GM23338 (cell line): ENCODE measurements at regions not wholly inside any gene's neighbourhood (a gene's known extent, or its start where the extent isn't known, plus 50 kb on each side); places are given as distances from the start of the nearest gene placed in this dataset.
"Not testable (repeated sequence)": the region's sequence is repeated elsewhere in the genome, so short reads cannot be mapped to it uniquely, and the experiment has no call there.

Experiments used
- EZH2 ChIP-seq: fragments of 200-600 bp; sonication (generic); IDR thresholded peaks from one replicate; pipeline ENCODE4 v1.8.0; 2017; ENCODE audit warnings: antibody characterized with exemption, mild to moderate bottlenecking, low read depth; ENCODE audit not compliant: unreplicated experiment
- EZH2phosphoT487 ChIP-seq: fragments of 200-600 bp; sonication (generic); IDR thresholded peaks from one replicate; pipeline ENCODE4 v1.8.1; 2018; ENCODE audit warnings: antibody characterized with exemption; ENCODE audit not compliant: unreplicated experiment
- JUNB ChIP-seq: IDR thresholded peaks from one replicate; pipeline ENCODE4 v1.6.1; 2016; ENCODE audit warnings: antibody characterized with exemption; ENCODE audit not compliant: unreplicated experiment
- NANOG ChIP-seq: IDR thresholded peaks from 2 replicates; pipeline ENCODE4 v1.6.1; 2016; ENCODE audit warnings: antibody characterized with exemption, borderline replicate concordance
- POLR2AphosphoS5 ChIP-seq: IDR thresholded peaks from 2 replicates; pipeline ENCODE4 v1.6.1; 2016; ENCODE audit warnings: antibody characterized with exemption, low read depth
- STAT1 ChIP-seq: IDR thresholded peaks from one replicate; pipeline ENCODE4 v1.6.1; 2016; ENCODE audit warnings: antibody characterized with exemption; ENCODE audit not compliant: unreplicated experiment
- TF ChIP-seq, protein P1 (sequence below), 2 experiments: fragments of 200-600 bp in 1 of 2; sonication (generic) in 1 of 2; conservative IDR thresholded peaks; 2 replicates each; pipeline versions ENCODE4 v1.5.1 to v1.6.1; 2016 to 2017; ENCODE audit warnings: antibody characterized with exemption in 2 of 2, low read depth in 2 of 2, mild to moderate bottlenecking in 2 of 2, moderate library complexity in 1 of 2
- TF ChIP-seq, protein P2 (sequence below): IDR thresholded peaks from 2 replicates; pipeline ENCODE4 v1.6.1; 2016; ENCODE audit warnings: antibody characterized with exemption
- TF ChIP-seq, protein P3 (sequence below): IDR thresholded peaks from one replicate; pipeline ENCODE4 v1.6.1; 2018; ENCODE audit warnings: antibody characterized with exemption; ENCODE audit not compliant: unreplicated experiment

DNA sequence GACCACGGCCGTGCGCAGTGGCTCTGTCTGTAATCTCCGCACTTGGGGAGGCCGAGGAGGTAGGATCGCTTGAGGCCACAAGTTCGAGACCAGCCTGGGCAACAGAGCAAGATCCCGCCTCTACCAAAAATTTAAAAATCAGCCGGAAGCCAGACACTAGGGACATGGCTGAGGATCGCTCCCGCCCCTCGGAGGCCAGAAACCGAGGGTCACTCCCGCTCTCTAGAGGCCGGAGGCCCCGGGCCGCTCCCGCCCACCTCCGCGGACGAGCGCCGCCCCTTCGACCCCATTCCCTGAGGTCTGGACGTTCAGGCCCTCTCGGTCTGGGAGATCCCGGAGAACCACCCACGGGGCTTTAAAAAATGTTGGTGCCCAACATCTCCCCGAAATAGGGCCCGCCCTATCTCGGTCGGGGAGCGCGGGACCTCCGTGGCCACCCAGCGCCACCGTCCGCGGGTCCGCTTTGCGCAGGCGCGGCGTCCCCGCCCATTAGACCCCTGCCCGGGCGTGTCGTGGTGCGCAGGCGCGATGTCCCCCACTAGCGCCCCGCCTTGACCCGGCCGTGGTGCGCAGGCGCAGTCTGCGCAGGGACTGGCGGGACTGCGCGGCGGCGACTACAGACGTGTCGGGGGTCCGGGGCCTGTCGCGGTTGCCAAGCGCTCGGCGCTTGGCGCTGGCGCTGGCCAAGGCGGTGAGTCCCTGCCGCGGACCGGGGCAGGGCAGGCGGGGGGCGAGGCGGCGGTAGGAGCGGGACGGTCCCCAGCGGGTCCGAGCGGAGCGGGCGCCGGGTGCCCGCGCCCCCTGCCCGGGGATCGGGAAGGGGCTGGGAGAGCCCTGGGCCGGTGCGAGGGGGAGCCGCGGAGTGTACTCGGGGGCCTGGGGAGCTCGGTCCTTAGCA lies 63.1 kb upstream of the MUC20 start:
- TF ChIP-seq EZH2, STAT1, JUNB, NANOG, EZH2phosphoT487: not testable (repeated sequence)
- TF ChIP-seq, protein P1, sequence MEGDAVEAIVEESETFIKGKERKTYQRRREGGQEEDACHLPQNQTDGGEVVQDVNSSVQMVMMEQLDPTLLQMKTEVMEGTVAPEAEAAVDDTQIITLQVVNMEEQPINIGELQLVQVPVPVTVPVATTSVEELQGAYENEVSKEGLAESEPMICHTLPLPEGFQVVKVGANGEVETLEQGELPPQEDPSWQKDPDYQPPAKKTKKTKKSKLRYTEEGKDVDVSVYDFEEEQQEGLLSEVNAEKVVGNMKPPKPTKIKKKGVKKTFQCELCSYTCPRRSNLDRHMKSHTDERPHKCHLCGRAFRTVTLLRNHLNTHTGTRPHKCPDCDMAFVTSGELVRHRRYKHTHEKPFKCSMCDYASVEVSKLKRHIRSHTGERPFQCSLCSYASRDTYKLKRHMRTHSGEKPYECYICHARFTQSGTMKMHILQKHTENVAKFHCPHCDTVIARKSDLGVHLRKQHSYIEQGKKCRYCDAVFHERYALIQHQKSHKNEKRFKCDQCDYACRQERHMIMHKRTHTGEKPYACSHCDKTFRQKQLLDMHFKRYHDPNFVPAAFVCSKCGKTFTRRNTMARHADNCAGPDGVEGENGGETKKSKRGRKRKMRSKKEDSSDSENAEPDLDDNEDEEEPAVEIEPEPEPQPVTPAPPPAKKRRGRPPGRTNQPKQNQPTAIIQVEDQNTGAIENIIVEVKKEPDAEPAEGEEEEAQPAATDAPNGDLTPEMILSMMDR (conservative IDR thresholded peaks at IDR 0.05; ENCODE audit: low read depth in 2 of 2), result not testable (repeated sequence)
- TF ChIP-seq POLR2AphosphoS5, result 0 out of 2 replicates have a peak, but pooled peaks have one; percentile 39
- TF ChIP-seq, protein P2, sequence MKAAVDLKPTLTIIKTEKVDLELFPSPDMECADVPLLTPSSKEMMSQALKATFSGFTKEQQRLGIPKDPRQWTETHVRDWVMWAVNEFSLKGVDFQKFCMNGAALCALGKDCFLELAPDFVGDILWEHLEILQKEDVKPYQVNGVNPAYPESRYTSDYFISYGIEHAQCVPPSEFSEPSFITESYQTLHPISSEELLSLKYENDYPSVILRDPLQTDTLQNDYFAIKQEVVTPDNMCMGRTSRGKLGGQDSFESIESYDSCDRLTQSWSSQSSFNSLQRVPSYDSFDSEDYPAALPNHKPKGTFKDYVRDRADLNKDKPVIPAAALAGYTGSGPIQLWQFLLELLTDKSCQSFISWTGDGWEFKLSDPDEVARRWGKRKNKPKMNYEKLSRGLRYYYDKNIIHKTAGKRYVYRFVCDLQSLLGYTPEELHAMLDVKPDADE, result not testable (repeated sequence)
- TF ChIP-seq, protein P3, sequence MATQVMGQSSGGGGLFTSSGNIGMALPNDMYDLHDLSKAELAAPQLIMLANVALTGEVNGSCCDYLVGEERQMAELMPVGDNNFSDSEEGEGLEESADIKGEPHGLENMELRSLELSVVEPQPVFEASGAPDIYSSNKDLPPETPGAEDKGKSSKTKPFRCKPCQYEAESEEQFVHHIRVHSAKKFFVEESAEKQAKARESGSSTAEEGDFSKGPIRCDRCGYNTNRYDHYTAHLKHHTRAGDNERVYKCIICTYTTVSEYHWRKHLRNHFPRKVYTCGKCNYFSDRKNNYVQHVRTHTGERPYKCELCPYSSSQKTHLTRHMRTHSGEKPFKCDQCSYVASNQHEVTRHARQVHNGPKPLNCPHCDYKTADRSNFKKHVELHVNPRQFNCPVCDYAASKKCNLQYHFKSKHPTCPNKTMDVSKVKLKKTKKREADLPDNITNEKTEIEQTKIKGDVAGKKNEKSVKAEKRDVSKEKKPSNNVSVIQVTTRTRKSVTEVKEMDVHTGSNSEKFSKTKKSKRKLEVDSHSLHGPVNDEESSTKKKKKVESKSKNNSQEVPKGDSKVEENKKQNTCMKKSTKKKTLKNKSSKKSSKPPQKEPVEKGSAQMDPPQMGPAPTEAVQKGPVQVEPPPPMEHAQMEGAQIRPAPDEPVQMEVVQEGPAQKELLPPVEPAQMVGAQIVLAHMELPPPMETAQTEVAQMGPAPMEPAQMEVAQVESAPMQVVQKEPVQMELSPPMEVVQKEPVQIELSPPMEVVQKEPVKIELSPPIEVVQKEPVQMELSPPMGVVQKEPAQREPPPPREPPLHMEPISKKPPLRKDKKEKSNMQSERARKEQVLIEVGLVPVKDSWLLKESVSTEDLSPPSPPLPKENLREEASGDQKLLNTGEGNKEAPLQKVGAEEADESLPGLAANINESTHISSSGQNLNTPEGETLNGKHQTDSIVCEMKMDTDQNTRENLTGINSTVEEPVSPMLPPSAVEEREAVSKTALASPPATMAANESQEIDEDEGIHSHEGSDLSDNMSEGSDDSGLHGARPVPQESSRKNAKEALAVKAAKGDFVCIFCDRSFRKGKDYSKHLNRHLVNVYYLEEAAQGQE, result not testable (repeated sequence)
